GM19043 (cell line): ENCODE measurements at regions not wholly inside any gene's neighbourhood (a gene's known extent, or its start where the extent isn't known, plus 50 kb on each side); places are given as distances from the start of the nearest gene placed in this dataset.
"Not testable (repeated sequence)": the region's sequence is repeated elsewhere in the genome, so short reads cannot be mapped to it uniquely, and the experiment has no call there.

ENCODE experiments used
- ATAC-seq: cut with Tn5 transposase; IDR thresholded peaks from one replicate; pipeline ENCODE4 v1.9.1; 2021; ENCODE audit warnings: low read depth; ENCODE audit not compliant: unreplicated experiment

DNA sequence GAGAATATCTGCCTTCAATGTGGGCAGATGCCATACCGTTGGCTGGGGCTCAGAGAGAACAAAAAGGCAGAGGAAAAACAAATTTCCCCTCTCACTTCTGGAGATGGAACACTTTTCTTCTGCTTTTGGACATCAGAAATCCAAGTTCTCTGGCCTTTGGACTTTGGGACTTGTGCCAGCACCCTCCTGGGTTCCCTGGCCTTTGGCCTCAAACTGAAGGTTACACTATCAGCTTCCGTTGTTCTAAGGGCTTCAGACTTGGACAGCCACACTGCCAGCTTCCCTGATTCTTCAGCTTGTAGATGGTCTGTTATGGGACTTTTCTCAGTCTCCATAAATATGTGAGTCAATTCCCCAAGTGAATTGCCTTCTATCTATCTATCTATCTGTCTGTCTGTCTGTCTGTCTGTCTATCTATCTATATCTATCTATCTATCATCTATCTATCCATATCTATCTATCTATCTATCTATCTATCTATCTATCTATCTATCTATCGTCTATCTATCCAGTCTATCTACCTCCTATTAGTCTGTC lies 778.1 kb upstream of the TMPRSS15 start:
- ATAC-seq = no peak

DNA sequence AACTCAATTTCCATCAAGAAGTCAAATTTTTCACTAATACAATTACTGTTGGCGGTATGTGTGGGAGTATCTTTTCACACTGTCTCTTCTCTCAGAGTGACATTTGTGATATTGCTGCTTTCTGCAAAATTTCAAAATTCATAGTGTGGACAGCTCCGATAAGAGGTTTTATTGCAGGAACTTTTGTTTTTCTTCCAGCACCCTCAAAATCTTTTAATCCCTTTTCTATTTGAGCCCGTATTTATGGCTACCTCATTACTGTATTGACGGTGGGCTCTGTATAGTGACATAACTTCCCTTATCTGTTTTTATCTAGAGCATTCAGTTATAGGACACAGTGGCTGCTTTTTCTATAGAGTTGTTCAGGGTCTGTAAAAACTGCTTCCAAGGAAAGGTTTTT lies 794.4 kb upstream of the TMPRSS15 start:
- no peak for ATAC-seq

DNA sequence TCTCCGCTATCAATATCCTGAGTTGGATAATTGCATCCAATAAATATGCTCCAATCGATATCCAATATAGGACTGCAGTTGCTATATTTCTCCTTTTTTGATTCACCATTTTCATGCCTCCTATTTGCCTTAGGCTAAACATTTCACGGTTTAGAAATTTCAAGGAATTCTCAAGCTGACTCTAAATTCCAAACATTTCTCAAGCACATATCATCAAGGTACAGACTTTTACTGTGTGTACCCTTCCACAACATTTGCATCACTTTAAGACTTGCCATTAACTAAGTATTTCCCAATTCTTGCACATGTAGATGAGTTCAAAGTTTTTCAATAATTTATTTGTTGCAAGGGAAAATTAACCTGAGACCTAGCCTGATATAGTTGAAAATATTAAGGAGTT lies 795.2 kb upstream of the TMPRSS15 start:
- ATAC-seq = no peak

DNA sequence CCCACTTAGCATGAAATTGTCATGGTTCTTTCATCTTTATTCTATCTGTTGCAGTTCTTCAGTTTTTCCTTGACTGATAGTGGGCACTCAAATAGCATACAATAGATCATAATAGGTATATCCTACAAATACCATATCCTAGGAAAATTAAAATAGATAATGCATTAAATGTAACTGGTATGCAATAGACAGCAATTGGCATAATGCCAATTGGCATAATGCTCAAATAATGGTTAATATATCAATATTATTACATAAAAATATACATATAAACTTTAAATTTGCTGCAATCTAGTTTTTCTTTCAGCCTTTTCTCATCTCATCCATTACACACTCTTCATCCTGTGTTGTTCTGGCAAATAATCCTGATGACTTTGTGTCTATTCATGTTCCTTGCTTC lies 814.6 kb upstream of the TMPRSS15 start:
- no peak for ATAC-seq

DNA sequence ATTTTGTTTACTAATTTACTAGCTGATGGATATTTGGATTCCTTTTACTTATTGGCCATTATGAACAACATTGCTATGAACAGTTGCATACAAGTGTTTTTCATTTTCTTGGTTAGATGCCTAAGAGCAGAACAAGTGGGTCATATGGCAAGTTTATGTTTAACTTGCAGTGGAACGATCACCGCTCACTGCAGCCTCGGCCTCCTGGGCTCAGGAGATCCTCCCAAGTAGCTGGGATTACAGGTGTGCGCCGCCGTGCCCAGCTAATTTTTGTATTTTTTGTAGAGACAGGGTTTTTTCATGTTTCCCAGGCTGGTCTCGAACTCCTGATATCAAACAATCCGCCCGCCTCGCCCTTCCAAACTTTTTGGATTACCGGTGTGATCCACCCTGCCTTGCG lies 820.5 kb upstream of the TMPRSS15 start:
- ATAC-seq = no peak

DNA sequence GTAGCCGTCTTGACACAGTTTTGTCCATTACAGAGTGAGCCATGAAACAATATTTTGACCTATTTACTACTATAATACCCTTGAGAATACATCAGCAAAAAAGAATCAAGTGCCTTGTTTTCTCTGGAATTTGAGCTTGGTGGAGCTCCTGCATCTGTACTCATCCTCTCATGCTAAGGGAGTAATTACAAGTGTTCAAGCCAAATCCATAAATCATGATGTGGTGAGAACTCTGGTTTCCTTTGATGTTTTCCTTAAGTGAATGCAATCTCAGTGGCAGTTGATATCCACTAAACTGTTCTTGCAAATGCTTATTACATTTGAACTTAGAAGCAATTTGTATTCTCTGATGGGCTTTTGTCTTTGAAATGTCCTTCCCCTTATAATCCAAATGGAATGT lies 824.6 kb upstream of the TMPRSS15 start:
- ATAC-seq = no peak

DNA sequence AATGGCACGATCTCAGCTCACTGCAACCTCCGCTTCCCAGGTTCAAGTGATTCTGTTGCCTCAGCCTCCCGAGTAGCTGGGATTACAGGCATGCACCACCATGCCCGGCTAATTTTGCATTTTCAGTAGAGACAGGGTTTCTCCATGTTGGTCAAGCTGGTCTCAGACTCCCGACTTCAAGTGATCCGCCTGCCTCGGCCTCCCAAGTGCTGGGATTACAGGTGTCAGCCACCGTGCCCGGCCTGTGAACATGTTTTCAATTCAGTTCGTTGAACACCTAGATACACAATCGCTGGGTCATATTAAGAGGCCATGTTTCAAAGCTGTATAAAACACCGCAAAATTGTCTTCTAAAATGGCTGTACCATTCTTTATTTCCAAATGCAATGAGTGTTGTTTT lies 830.3 kb upstream of the TMPRSS15 start:
- ATAC-seq = not testable (repeated sequence)

DNA sequence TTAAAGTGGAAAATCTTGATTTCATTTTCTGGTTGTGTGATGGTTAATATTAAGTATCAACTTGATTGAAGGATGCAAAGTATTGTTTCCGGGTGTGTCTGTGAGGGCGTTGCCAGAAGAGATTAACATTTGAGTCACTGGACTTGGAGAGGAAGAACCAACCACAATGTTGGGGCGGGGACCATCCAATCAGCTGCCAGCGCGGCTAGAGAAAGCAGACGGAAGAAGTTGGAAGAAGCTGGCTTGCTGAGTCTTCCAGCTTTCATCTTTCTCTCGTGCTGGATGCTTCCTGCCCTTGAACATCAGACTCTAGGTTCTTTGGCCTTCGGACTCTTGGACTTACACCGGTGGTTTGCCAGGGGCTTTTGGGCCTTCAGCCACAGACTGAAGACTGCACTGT lies 832.6 kb upstream of the TMPRSS15 start:
- no peak for ATAC-seq

DNA sequence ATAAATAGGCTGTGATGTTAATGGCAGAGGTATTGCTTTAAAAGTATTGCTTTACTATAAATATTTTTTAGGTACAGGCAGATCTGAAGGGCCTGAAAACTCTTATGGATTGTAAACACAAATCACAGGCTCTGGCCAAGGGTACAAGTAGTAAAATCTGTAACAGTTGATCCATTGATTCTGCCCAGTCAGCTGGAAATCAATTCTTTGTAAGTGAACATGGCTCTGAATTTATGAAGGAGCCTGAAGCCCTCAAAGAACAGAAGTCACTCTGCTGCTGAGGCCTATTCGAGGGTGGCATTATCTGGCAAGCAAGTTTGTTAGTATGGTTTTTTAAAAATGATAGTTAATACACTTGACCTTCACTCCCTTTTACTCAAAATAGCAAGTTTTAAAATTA lies 834.0 kb upstream of the TMPRSS15 start:
- ATAC-seq = no peak

DNA sequence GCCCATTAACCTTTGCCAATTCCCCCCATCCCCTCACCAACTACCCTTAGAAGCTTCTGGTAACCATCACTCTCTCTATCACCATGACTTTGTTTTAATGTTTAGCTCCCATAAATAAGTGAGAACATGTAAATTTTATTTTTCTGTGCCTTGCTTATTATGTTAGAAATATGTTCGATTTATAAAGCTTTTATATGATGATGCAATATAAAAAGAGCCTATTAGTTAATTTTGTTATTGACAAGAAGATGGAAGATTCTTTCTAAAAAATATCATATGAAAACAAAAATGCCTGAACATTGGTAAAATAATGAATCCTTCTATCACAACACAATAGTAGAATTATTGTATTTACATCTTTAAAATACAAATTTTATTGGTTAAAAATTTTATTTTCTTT lies 836.1 kb upstream of the TMPRSS15 start:
- no peak for ATAC-seq

DNA sequence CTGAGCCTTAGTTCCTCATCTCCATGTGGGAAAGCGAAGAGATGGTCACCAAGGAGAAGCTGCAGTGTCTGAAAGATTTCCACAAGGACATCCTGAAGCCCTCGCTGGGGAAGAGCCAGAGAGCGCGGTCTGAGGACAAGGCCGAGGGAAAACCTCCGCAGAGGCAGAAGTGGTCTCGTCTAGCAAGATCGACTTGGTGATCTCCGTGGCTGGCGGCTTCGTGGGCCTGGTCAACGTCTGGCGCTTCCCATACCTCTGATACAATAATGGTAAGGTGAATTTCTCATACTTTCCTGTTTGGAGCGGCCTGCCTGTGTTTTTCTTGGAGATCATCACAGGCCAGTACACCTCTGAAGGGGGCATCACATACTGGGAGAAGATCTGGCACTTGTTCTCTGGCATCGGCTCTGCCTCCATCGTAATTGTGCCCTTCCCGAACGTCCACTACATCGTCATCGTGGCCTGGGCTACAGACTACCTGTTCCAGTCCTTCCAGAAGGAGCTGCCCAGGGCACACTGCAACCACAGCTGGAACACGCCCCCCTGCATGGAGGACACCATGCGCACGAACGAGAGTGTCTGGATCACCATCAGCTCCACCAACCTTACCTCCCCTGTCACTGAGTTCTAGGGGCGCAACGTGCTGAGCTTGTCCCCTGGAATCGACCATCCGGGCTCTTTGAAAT lies 841.1 kb upstream of the TMPRSS15 start:
- ATAC-seq = no peak

DNA sequence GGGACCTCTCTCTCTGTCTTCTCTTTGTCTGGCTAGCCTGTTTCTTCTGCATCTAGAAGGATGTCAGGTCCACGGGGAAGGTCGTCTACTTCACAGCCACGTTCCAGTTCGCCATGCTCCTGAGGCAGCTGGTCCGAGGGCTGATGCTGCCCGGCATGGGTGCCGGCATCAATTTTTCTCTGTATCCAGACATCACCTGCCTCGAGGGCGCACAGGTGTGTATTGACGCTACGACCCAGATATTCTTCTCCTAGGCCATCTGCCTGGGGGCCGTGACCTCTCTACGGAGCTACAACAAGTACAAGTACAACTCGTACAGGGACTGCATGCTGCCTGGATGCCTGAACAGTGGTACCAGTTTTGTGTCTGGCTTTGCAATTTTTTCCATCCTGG lies 841.6 kb upstream of the TMPRSS15 start:
- no peak for ATAC-seq

DNA sequence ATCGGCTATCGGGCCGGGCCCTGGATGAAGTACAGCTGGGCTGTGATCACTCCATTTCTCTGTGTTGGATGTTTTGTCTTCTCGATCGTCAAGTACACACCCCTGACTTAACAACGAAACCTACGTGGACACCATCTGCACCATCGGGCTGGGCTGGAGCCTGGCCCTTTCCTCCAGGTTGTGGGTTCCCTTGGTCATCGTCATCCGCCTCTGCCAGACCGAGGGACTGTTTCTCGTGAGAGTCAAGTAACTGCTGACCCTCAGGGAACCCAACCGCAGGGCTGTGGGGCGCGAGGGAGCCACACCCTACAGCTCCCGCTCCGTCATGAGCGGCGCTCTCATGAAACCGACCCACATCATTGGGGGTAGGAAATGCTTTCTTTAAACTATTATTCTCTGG lies 842.4 kb upstream of the TMPRSS15 start:
- ATAC-seq = no peak

DNA sequence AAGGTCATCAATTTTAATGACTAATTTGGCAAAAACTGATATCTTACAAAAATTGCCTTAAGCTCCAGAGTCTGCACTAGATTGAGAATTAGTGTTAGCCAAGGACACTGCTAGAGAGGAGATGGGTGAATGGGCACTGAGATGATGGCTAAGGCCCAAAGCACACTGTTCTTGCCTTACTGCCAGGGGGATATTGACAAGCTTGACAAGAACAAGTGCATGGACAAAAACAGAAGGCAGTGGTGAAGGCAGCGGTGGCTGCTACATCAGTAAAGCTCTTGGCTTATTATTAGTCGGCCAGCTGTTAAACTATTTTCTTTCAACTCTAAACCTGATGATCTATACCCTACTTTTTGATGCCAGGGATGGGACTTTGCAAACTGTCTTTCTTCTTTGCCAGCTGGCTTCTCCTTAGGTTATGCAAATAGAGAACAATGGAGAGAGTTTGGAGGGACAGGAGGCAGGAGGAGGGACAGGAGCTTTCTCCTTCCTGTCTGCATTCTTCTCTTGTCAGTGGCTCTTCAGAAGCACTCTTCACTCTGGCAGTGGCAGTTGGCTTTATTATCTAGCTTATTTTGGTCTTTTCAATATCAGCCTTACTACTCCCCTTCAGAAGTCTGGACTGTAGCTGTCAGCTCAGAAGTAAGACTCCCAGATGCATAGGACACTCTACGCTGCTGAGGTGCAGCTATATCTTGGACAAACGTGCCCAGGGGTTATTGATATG lies 853.5 kb upstream of the TMPRSS15 start:
- ATAC-seq = no peak

DNA sequence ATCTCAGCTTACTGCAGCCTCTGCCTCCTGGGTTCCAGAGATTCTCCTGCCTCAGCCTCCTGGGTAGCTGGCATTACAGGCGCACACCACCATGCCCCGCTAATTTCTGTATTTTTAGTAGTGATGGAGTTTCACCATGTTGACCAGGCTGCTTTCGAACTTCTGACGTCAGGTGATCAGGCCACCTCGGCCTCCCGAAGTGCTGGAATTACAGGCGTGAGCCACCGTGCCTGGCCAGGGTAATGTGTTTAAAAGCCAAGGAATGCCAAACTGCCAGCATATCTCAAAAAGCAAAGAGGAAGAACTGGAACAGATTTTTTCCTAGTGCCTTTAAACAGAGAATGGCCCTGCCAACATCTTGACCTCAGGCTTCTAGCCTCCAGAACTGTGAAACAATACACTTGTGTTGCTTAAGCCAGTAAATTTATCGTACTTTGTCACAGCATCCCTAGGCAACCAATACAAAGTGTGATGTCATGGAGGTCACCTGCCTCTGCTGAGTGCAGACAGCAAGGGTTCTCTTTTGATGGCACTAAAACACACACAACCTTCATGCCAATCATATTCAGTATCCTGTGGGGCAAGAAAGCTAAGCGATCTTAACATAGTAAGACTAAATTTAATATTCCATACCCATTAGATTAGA lies 858.3 kb upstream of the TMPRSS15 start:
- no peak for ATAC-seq

DNA sequence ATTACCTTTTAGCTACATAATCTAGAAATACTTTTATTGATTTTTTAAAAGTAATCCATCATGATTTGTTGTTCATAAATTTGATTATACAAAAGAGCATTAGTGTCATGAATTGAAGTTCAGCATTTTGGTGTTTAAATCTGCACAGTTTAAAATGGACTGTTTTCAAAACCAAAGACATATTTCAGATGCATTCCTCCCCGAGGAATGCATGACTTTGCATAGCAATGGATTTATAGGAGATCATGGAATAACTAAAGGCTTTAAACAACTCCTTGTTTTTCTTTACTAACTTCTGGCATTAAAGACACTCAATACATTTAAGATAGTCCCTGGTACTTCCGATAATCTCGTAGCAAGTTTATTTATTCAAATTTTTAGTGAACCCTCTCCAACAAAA lies 863.1 kb upstream of the TMPRSS15 start:
- no peak for ATAC-seq

DNA sequence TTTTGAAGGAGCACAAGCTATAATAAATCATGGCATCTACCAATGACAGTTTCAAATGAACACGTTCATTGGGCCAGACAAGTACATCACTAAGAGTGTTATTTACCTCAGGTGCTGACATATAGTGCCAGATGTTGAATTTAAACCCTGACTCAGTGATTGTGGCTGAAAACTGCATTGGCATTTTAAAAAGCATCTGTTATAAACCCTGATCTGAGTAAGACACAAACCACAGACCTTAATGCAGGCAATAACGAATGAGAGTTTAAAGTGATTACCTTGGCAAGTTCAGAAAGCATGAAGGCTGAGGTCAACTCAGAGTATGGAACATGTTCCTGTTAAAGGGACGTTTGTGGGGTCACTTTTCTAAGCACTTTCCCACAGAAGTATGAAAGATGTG lies 865.1 kb upstream of the TMPRSS15 start:
- ATAC-seq = no peak

DNA sequence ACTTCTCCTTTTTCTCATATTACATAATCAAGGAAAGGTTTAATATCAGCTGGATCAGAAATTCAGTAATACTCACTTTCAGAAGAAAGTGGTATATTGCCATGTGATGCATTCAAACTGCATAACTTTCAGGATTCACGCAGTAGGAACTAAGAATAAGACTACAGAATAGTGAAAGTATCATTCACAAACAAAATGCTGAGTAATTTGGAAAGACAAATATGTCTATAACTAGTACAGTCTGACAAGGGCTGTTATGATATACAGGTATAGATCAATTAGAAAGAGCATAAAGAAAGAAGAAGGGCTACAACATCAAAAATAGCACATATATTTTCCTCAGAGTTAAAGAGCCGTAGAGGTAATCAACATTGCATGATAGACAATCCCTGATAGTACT lies 871.5 kb upstream of the TMPRSS15 start:
- ATAC-seq = no peak

DNA sequence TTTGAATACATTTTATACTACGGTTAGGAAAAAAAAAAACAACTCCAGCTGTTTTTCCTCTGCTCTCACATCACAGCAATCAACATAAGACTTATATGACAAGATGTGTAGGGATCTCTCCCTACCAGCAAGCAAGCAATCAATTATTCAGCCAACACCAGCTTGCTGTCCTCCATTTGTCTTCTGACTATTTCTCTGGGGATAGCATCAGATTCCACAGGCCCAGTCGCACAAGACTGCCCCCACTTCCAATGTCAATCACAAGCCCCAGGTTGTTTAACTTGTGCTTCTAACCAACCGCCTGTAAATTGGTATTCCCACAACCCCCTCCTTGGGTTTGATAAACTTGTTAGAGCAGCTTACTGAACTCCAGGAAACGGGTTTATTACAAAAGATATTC lies 873.1 kb upstream of the TMPRSS15 start:
- no peak for ATAC-seq

DNA sequence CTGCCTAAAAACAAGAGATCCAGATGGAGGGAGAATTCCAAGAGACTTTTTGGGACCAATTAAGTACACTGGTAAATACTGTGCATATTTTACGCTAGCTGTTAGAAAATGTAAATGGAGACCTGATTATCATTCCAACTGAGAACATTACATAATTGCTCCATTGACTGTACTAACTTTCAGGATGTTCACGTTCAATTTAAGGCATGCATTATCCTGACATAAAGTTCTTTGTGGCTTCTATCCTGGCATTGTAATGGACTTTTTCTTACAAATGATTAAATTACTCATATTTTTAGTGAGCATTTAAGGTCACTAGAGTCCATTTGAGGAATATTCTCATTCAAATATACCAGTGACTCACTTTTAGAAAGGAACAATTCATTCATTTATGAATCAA lies 883.3 kb upstream of the TMPRSS15 start:
- ATAC-seq = no peak

DNA sequence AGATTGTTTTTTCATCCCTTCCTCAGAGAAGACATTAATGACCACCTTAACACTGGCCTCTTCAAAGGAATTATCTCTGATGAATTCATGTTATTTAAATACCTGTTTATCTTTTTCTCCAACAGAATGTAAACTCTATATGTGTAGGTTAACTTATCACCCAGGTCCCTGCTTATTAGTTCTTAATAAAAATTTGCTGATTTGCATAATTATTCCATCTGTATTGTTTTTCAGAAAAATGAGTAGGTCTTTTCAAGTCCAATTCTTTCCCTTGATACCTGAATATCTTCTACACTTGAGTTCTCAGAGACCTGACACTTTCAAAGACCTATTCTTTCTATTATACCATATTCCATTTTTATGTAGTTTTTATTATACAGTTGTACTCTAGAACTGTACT lies 886.7 kb upstream of the TMPRSS15 start:
- no peak for ATAC-seq

DNA sequence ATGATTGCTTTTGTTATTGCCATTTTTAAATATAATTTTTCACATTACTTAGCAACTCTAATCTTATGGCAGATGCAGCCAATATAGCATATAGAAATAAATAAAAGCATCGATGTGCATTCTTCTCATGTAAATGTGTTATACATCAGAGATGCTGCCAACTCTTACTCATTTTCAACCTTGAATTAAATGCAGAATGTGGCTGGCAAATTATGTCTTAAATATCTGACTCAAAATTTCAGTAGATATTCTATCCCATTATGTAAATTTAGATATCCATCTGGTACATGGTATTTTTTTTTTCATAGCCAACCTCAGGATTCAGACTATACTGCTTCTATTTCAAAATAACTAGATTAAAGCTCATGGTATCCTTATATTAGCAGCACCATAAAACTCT lies 916.7 kb upstream of the TMPRSS15 start:
- no peak for ATAC-seq
